ENCODE measurements at regions not wholly inside any gene's neighbourhood (a gene's known extent, or its start where the extent isn't known, plus 50 kb on each side); places are given as distances from the start of the nearest gene placed in this dataset.

DNA sequence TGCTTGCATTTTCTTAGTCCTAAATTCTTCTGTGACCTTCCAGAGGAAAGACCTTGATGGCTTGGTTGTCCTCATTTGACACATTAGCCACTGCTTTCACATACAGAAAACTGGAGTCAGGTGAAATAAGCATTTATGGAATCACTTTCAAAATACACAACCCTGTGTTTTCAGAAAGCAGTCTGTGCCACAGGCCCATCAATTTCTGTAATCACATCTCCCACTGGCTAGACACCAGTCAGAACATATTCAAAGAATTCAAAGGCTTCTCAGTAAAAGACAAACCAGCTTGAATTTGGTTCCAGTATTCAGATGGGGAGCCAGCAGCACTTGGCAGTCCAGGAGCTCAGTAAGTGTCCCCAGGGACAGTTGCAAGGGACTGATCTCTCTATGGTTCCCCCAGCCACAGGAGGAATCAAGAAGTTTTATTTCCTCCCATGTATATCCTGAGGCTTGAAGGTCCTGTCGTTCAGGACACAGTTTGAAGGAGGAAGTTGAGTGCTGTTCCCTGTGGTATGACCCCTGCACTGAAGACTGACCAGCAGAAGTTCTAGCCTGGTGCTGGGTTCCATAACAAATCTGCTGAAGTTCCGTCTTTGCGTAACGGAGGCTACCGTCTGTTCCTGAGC is 214.3 kb downstream of the FOXO1 start:
- TF ChIP-seq, protein P1, sequence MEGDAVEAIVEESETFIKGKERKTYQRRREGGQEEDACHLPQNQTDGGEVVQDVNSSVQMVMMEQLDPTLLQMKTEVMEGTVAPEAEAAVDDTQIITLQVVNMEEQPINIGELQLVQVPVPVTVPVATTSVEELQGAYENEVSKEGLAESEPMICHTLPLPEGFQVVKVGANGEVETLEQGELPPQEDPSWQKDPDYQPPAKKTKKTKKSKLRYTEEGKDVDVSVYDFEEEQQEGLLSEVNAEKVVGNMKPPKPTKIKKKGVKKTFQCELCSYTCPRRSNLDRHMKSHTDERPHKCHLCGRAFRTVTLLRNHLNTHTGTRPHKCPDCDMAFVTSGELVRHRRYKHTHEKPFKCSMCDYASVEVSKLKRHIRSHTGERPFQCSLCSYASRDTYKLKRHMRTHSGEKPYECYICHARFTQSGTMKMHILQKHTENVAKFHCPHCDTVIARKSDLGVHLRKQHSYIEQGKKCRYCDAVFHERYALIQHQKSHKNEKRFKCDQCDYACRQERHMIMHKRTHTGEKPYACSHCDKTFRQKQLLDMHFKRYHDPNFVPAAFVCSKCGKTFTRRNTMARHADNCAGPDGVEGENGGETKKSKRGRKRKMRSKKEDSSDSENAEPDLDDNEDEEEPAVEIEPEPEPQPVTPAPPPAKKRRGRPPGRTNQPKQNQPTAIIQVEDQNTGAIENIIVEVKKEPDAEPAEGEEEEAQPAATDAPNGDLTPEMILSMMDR (IDR thresholded peaks at IDR 0.05) = no peak
- no peak for TF ChIP-seq SOX15 (CRISPR knock-in tag; IDR thresholded peaks at IDR 0.05)
- no peak for TF ChIP-seq NR2C2 (CRISPR knock-in tag; IDR thresholded peaks at IDR 0.05)
- TF ChIP-seq, protein P2, sequence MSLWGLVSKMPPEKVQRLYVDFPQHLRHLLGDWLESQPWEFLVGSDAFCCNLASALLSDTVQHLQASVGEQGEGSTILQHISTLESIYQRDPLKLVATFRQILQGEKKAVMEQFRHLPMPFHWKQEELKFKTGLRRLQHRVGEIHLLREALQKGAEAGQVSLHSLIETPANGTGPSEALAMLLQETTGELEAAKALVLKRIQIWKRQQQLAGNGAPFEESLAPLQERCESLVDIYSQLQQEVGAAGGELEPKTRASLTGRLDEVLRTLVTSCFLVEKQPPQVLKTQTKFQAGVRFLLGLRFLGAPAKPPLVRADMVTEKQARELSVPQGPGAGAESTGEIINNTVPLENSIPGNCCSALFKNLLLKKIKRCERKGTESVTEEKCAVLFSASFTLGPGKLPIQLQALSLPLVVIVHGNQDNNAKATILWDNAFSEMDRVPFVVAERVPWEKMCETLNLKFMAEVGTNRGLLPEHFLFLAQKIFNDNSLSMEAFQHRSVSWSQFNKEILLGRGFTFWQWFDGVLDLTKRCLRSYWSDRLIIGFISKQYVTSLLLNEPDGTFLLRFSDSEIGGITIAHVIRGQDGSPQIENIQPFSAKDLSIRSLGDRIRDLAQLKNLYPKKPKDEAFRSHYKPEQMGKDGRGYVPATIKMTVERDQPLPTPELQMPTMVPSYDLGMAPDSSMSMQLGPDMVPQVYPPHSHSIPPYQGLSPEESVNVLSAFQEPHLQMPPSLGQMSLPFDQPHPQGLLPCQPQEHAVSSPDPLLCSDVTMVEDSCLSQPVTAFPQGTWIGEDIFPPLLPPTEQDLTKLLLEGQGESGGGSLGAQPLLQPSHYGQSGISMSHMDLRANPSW (CRISPR knock-in tag; conservative IDR thresholded peaks at IDR 0.05; ENCODE audit: low read depth) = no peak
- no peak for TF ChIP-seq SMAD4 (CRISPR knock-in tag; IDR thresholded peaks at IDR 0.05)
- no peak for TF ChIP-seq ZNF263 (CRISPR knock-in tag; IDR thresholded peaks at IDR 0.05; ENCODE audit: low read depth)
- TF ChIP-seq JUN (CRISPR knock-in tag; IDR thresholded peaks at IDR 0.05) = no peak
- TF ChIP-seq ZNF671 (CRISPR knock-in tag; IDR thresholded peaks at IDR 0.05) = no peak
- TF ChIP-seq, protein P3, sequence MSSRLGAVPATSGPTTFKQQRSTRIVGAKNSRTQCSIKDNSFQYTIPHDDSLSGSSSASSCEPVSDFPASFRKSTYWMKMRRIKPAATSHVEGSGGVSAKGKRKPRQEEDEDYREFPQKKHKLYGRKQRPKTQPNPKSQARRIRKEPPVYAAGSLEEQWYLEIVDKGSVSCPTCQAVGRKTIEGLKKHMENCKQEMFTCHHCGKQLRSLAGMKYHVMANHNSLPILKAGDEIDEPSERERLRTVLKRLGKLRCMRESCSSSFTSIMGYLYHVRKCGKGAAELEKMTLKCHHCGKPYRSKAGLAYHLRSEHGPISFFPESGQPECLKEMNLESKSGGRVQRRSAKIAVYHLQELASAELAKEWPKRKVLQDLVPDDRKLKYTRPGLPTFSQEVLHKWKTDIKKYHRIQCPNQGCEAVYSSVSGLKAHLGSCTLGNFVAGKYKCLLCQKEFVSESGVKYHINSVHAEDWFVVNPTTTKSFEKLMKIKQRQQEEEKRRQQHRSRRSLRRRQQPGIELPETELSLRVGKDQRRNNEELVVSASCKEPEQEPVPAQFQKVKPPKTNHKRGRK (CRISPR knock-in tag; IDR thresholded peaks at IDR 0.05; ENCODE audit: borderline replicate concordance) = no peak
- TF ChIP-seq, protein P4, sequence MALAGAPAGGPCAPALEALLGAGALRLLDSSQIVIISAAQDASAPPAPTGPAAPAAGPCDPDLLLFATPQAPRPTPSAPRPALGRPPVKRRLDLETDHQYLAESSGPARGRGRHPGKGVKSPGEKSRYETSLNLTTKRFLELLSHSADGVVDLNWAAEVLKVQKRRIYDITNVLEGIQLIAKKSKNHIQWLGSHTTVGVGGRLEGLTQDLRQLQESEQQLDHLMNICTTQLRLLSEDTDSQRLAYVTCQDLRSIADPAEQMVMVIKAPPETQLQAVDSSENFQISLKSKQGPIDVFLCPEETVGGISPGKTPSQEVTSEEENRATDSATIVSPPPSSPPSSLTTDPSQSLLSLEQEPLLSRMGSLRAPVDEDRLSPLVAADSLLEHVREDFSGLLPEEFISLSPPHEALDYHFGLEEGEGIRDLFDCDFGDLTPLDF (CRISPR knock-in tag; IDR thresholded peaks at IDR 0.05) = no peak
- TF ChIP-seq, protein P5, sequence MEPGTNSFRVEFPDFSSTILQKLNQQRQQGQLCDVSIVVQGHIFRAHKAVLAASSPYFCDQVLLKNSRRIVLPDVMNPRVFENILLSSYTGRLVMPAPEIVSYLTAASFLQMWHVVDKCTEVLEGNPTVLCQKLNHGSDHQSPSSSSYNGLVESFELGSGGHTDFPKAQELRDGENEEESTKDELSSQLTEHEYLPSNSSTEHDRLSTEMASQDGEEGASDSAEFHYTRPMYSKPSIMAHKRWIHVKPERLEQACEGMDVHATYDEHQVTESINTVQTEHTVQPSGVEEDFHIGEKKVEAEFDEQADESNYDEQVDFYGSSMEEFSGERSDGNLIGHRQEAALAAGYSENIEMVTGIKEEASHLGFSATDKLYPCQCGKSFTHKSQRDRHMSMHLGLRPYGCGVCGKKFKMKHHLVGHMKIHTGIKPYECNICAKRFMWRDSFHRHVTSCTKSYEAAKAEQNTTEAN (CRISPR knock-in tag; IDR thresholded peaks at IDR 0.05) = no peak
- TF ChIP-seq CBFB (CRISPR knock-in tag; IDR thresholded peaks at IDR 0.05; ENCODE audit: low read depth) = no peak
- TF ChIP-seq, protein P6, sequence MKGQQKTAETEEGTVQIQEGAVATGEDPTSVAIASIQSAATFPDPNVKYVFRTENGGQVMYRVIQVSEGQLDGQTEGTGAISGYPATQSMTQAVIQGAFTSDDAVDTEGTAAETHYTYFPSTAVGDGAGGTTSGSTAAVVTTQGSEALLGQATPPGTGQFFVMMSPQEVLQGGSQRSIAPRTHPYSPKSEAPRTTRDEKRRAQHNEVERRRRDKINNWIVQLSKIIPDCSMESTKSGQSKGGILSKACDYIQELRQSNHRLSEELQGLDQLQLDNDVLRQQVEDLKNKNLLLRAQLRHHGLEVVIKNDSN (CRISPR knock-in tag; IDR thresholded peaks at IDR 0.05) = no peak
- no peak for TF ChIP-seq GABPB1 (CRISPR knock-in tag; IDR thresholded peaks at IDR 0.05)
